CD4-positive, alpha-beta T cell treated with Interferon alpha-2 for 1 hour (primary cell): ENCODE measurements at regions not wholly inside any gene's neighbourhood (a gene's known extent, or its start where the extent isn't known, plus 50 kb on each side); places are given as distances from the start of the nearest gene placed in this dataset.
"Not testable (repeated sequence)": the region's sequence is repeated elsewhere in the genome, so short reads cannot be mapped to it uniquely, and the experiment has no call there.

Experiments
- DNase-seq, 2 donors: peaks; one replicate each; pipeline ENCODE4 v3.0.0-alpha.2; 2020 to 2022

DNA sequence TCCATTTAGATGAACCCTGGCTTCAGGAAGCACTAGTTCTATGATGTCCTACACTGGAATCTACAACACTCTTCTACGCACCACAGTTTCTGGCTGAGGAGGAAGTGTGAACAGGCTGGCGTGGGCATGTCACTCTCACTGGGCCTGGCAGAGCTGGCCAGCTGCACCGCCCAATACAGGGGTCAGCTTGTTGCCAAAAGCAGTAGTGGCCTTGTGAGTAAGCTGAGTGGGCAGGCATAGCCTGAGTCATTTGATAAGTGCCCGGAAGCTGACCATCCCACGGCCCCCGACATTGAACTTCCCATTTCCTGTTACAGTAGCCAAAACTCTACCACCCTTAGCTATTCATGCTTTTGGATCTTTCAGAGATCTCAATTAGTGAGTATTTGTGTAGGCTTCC lies 240.9 kb upstream of the SERP2 start:
- DNase-seq, result peak in 1 of 2 donors; percentile 20

DNA sequence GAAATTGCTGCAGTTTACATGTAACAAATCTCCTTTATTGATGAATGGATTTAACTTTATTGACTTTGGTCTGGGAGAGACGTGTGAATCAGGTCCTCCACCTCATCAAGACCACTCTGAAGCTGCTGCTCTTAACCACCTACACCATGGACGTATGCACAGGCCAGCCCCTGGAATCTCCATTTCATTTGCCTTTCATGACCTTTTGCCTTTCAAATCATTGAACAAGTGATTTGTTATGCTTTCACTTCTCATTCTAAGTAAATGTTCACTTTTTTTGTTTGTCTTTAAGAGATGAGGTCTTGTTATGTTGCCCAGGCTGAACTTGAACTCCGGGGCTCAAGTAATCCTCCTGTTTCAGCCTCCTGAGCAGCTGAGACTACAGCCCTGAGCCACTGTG lies 240.0 kb upstream of the SERP2 start:
- no peak for DNase-seq

DNA sequence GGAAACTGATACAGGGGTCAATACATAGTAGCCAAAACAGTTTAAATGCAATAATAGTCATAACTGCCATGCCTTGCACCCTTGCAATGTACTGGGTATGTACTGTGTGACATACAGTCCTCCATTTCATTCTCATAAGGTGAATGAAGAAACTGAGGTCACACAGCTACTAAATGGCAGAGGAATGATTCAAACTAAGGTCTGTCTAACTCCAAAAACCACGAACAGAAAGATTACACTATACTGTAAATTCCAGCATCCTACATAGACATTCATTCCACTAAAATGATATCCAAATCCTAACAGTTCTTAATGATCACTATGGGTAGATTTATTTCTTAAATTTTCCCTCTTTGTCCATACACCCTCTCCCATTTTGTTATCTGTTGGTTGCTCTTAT lies 238.1 kb upstream of the SERP2 start:
- no peak for DNase-seq

DNA sequence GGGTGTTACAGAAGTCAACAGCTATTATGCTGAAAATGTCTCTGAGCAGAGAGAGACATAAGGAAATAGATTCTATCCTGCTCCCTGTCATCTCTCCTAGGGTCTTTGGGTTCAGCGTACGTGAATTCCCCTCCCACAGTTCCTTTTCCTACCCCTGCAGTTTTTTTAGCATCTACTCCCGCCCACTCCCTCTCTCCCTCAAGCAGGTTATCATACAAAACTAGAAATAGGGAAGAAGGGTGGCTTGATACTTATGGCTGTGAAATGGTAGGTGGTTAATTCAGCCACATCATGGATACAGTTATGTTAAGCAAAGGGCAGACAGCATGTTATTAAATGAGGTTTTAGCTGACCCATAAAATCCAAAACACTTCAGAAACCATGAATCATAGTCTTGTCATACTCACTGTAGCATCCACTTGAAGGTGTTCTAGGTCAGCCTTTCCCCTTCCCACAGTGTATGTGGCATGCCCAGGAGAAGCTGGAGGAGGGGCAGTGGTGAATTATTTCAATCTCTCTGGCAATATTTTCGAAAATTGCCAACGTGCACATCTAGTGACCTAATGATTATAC lies 236.8 kb upstream of the SERP2 start:
- DNase-seq, result no peak

DNA sequence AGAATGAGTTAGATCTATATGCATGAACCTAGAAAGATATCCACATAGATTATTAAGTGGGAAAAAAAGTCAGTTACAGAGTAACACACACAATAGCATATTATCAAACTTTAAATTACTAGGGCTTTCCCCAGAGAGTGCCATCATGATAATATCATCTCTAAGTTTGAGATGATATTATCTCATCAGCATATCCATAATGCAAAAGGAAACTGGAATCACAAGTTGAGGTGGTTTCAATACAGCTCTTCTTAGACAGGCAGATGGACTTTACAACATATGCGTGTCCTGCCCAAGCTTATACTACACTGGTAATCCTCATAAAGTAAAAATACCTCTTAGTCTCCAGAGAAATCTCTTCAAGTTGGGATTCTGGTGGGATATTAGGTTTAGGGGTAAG lies 236.2 kb upstream of the SERP2 start:
- no peak for DNase-seq

DNA sequence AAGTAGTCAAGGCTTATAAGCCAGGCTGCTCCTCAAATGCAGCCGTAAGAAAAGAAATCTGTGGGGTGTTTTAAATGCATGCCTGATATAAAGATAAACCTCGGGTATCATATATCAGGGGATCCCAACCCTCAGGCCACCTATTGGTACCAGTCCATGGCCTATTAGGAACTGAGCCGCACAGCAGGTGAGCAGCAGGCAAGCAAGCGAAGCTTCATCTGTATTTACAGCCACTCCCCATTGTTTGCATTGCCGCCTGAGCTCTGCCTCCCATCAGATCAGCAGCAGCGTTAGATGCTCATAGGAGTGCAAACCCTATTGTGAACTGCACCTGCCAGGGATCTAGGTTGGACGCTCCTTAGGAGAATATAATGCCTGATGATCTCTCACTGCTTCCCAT lies 233.5 kb upstream of the SERP2 start:
- no peak for DNase-seq

DNA sequence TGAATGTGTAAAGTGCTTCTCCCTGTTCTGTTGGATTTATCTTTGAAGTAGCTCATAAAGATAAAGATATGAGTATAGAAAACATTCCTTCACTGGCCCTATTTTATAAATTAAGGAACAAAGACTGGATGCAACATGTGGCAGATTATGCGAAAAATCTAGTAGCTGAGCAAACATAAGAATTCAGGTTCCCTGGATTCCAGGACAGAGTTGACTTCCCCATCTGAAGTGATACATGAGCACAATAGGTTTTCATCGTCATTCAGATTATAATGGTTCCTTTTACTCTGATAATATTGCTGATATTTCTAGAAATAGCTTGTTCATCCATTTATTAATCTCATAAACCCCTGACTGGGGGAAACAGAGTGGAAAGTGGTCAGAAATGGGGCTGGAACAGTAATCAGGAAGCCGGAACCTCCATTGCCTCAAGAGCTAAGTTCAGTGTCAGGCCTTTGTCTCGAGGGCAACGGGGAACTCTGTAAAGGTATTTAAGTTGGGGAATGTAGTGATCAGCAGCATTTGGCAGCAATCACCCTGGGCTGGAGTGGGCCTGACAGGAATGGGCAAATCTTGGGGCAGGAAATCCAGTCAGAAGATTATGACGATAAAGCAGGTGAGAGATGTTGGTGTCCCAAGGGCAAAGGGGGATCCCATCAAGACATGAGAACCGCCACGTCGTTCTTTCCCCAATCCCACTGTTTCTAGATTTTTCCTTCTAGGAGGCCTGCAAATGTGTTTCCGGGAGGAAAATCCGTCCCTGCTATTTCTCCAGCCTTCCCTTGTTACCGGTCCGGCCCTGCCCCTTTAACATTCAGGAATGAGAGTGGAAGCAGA lies 232.5 kb upstream of the SERP2 start:
- peak in 1 of 2 donors; percentile 31 for DNase-seq

DNA sequence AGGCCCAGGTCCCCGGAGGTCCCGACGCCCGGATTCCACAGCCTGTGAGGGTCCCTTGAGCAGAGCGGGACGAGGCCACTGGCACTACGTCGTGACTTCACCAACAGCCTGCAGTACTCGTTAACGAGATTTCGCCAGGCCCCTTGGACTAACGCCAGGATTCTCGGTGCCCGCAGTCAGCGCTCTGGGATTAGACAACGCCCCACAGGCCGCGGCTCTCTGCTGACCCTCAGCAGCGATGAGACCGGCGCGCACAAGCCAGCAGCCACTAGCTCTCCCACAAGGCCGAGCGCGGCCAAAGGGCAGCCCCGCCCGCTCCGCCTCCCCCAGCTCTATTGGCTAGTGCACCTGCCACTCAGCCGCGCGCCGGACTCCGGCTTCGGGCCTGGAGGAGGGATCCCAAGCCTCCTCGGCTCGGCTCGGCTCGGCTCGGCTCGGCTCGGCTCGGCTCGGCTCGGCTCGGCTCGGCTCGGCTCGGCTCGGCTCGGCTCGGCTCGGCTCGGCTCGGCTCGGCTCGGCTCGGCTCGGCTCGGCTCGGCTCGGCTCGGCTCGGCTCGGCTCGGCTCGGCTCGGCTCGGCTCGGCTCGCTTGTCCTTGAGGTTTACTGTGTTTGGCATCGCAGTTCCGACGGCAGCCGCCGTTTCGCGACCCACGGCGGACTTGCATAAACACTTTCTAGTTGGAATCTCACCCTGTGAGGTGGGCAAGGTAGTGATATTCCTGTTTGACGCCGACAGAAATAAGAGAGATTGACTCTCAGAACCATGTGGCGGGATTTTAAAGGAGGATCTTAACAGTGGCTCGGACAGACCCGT lies 231.7 kb upstream of the SERP2 start:
- DNase-seq, result peak; percentile 93 to 95

DNA sequence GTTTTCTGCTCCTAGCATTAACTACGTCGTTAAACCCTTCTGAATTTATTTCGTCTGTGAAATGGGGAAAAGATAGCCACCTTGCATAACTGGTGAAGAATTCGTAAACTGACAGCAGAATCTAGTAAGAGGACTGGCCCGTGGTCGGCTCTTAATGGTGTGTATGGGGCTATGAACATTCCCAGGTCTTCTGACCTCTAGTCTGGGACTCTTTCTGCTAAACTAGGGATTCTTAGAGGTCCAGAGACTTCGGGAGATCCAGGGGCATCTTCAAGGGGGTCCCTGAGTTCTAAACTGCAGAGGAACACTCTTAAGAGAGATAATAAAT lies 231.1 kb upstream of the SERP2 start:
- no peak for DNase-seq

DNA sequence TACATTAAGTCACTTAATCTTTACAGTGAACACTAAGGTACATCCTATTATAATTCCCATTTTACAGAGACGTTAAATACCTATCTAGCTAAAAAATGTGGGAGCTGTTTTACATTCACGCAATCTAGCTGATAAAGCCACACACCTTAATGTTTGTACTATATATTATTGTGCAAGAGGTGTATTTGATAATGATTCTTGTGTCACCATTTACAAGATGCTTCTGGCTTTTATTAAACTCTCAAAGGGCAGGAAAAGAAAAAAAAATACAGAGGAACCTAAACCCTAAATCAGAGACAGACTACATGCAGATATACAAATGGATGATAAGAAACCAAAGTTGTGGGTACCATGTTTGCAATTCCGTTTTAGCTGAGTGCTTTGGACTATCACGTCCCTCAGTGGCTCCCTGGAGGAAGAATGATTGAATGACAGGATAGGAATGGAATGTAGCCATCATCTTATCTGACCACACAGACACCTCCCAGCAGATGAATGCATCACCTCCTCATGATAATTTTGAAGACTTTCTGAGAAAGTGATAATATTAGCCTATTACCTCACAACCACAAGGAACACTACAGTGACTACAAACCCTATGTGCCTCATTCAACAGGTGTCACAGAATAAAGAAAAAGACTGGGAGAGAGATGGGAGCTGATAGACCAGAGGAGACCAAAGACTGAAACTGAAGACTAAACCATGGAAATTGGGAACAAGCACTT lies 230.5 kb upstream of the SERP2 start:
- DNase-seq, result no peak

DNA sequence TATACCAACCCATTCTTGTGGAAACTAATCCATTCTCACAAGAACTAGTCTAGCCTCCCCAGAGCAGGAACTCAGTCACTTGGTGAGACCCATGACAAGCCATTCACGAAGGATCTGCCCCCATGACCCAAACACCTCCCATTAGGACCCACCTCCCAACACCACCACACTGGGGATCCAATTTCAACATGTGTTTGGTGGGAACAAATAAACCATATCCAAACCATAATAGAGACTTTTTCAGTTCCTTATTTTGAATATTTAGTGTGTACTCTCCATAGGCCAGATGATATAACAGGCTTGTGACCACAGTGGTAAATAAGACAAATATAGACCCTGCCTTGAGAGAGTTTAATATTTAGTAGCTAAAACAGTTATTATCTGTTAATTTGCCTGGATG lies 227.5 kb upstream of the SERP2 start:
- DNase-seq, result no peak

DNA sequence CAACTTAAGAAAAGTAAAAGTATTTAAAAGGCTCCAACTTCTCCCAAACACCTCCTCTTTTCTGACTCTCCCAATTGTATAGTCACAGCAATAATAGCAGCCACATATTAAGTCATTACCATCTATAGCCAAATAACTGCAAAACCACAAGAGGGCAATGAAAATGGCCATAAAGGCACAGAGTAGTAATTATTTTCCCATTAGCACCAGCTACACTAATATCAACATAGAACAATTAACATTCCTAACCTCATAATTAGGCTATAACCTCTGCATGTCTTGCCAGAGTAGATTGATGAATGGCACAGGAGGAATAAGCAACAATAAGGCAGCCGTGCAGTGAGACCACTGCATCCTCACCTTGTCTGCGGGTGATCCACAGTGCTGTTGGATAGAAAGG lies 226.4 kb upstream of the SERP2 start:
- no peak for DNase-seq

DNA sequence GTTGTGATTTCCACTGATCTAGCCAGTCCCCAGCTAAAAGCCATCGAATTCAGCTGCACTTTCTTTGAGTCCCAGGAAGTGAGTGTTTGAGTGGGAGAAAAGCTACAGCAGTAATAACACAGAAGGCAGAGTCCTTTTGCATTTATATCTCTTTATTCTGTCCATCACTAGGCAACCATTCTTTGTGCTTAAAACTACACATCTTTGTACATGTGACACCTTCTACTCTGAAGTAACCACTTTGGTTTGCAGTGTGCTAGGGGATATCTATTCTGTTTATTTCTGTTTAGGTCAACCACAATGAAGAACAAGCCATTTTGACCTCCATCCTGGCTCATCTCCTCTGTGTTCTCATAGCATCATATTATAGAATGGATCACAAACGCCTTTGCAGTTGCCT lies 226.0 kb upstream of the SERP2 start:
- DNase-seq, result no peak

DNA sequence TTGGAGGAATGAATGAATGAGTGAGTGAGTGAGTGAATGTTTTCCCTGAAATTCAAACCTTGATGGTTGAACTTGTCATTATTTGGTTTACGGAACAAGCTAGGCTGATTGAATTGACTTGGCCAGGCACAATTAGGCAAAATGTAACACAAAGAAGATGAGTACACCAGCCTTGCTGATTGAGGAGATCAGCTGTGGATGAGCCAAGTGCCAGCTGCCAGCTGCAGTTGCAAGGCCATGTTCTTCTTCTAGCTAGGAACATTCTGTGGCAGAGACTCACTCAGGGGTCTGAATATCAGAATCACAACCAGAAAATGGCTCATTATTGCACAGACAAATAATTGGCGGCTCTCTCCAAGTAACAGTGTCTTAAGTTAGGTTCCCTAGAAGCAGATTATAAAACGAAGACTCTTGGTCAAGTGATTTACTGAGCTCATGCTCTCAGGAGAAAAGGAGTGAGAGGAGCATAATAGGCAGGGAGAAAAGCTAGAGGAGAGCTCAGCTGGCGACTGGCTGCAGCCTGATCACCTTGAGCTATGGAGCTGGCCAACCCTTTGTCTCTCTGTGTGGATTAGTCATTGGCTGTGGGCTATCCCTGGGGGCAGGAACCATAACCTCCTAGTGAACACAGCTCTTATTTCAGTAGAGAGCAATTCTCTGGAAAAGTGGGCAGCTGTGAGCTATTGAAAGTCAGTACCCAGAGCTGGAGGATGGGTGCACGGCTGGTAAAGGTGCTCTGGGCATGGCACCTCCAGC lies 225.3 kb upstream of the SERP2 start:
- no peak for DNase-seq

DNA sequence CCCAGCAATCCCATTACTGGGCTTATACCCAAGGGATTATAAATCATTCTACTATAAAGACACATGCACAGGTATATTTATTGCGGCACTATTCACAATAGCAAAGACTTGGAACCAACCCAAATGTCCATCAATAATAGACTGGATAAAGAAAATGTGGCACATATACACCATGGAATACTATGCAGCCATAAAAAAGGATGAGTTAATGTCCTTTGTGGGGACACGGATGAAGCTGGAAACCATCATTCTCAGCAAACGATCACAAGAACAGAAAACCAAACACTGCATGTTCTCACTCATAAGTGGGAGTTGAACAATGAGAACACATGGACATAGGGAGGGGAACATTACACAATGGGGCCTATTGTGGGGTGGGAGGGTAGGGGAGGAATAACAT lies 224.4 kb upstream of the SERP2 start:
- DNase-seq, result not testable (repeated sequence)

DNA sequence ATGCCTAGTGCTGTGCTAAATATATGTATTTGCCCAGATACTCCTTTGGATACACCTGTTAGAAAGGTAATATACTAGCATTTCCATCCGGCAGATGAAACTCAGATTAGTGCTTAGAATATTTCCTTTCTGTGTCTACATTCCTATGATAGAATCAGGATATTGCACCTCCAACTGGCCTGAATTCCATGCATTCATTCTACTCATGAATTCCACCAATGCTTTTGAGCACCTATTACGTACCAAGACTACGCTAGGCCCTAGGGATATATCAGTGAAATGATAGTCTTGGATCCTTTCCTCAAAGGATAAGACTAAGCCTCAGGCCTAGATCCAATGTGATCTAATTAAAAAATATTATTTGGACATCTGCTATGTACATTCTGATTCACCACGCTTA lies 223.8 kb upstream of the SERP2 start:
- no peak for DNase-seq

DNA sequence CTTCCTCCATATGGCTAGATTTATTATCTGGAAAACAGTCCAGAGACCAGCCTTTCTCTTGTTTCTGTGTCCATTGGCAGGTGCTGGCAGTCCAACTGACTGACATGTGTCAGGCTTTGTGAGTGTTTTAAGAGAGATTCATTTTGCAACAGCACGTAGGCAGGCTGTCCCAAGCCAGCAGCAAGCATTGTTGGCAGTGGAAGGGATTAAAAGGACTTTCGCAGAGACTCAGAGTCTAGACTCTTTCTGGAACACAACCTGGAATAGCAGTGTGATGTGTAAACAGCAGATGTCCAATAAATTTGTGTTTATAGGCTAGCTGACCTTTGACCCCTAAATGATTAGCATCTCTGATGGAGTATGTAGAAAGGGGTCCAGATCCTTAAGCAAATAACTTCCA lies 222.2 kb upstream of the SERP2 start:
- no peak for DNase-seq

DNA sequence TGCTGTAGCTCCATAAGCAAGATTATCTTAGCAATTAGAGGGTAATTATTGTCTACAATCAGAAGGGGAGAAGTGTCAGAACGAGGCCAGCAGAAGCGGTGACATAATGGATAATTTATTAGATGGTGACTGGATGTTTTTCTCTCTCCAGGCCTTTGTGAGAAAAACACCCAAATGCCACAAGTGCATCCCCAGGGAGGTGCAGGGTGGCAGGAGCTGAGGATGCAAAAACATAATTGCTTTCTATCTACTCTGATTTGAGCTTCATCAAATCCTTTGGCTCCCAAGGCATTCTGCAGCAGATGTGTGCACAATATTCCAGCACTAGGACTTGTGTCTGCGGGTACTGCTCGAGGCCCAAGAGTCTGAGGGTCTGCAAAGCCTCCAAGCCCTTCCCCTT lies 220.1 kb upstream of the SERP2 start:
- DNase-seq, result no peak

DNA sequence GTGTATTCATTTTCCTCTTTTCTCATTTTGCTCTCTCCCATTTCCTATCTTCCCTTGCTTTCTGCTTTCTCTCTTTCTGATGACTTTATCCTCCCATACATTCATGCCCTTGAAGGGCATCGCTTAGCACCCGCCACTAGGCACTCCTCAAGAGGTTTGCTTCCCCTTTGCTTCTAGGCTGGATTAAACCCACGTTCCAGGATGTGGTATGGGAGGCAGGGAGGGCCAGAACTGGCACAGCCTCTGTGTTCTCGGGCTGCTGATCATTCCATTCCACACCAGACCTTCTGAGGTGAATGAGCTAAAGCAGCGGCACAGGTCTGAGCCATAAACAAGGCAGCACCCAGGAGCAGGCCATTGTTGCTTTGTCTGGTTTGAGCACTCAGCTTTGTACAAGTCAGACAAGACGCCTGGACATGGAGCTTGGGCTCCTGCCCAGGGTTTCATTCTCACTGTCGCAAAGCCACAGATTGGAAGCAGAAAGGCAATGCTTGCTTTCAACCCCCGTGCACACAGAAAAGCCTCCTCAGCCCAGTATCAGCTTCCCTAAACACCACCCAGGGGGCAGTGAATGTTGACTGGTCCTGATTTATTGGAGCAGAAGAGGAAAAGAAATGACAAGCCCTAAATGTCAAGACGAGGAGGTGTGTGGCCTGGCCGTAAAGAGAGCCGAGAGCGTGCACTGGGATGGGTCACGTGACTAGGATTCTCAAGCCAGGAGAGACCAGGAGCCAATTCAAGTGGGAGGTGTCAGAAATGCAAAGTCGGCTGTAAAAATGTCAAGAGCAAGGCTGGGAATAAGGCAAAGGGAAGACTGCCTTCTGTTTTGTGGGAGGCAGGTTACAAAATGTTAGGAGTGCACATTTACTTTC lies 218.0 kb upstream of the SERP2 start:
- no peak for DNase-seq

DNA sequence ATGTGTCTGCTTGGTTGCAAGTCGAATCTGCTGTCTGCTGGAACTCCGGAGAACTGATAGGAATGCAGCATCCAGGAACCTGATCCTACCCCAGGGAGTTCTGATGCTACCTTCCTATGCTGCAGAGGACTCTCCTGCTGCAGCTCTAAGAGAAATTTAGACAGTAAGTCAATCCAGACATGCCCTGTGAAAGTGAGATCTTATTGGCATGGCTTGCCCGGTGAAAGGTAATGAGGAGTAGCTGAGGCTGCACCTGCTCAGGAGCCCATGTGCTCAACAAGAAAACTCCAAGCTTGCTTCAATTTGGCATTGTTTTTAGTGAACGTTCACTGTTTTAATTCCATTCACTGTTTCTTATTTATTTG lies 217.3 kb upstream of the SERP2 start:
- no peak for DNase-seq

DNA sequence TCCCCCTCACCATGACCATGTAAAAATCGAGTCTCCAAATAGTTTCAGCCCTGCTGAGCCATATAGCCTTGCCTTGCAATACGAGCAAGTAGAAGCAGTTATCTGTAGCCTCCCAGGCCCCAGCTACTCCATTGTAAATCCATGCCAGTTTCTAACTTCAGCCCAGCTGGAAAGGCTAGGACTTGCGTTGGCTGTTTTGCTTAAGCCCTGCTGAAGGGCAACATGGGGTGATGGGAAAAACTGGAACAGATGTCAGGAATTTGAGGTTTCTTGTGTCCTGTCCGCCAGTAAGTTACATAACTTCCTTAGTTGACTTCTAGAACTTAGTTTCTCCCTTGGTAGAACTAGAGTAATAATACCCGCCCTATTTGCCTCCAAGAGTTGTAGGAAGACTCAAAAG lies 216.0 kb upstream of the SERP2 start:
- no peak for DNase-seq

DNA sequence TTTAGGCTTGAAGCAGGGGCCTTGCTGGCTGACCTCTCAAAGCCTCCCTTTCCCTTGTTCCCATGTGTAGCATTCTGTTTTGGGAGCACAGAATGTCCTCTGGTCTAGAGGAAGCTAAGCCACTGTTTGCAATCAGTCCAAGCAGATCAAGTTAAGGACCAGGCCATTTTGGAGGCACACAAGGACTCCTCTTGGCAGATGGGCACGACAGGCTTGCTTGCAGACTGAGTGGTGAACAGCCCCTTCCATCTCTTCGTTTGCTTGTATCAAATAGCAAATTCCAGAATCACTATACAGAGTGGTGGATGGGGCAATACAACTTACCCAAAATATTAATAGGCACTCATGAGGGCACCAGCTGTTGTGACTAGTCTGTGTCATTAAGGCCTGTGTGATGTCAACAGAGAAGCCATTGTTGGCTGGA lies 215.5 kb upstream of the SERP2 start:
- no peak for DNase-seq
